ENCODE measurements at regions not wholly inside any gene's neighbourhood (a gene's known extent, or its start where the extent isn't known, plus 50 kb on each side); places are given as distances from the start of the nearest gene placed in this dataset.
"Not testable (repeated sequence)": the region's sequence is repeated elsewhere in the genome, so short reads cannot be mapped to it uniquely, and the experiment has no call there.

DNA sequence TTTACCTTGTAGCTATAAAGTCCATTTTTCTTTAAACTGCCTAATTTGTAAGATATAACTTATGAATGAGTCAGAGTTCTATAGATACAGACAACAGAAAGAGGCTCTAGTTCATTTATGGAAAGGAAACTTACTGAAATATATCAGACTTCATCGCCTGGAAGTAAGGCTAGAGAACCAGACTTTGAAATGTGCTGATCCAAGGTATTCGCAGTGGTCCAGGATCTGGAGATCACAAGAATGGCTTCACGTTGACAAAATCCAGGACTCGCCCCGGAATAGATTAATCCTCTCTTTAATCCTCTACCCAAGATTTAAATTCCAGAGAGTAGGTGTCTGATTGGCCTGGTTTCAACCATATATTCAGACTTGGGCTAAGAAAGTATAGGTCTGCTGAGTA is 69.1 kb upstream of the LOC128125822 start:
- no peak for DNase-seq (ENCODE audit: low spot score)
- Mint-ChIP-seq H3K4me1 (ENCODE audit: low read depth) (peaks cover 7% of the 10 kb centered on the region), H3K36me3 (ENCODE audit: low read depth) (no peaks in the 10 kb centered on the region), H3K27ac (no peak overlapping the region), H3K4me3 (no peak overlapping the region), H3K9me3 (no peaks in the 10 kb centered on the region), H3K27me3 (ENCODE audit: insufficient read depth) (peaks cover 8% of the 10 kb centered on the region)
- intact Hi-C loops (cut with micrococcal nuclease) = no loop called here

DNA sequence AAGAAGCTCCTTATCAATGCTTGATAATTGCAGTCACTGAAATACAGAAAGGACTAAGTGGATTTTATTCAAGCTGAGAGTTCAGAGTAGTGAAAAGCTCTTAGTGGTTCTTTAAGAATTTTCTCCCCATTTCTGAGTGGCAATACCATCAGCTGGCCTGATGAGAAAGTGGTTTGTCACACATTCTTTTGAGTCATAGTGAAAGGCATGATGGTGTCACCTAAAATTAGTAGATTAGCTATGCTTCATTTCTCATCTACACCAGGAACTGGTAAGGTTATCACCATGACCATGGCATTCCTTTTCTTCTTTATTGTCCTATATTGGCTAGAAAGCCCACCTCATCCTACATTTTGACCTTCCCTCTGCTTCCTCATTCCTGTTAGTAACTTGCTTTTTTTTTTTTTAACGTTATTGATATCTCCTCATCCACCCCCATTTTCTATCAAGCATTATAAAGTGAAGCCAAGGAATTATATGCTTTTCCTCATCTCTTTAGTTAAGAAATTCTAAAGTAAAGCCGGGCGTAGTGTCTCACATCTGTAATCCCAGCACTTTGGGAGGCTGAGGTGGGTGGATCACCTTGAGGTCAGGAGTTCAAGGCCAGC is 67.4 kb upstream of the LOC128125822 start:
- DNase-seq (ENCODE audit: low spot score) = no peak
- peaks cover 2% of the 10 kb centered on the region for H3K27me3 Mint-ChIP-seq (ENCODE audit: insufficient read depth)
- no peaks in the 10 kb centered on the region for H3K9me3 Mint-ChIP-seq
- H3K27ac Mint-ChIP-seq = peak overlapping the region; percentile 19
- intact Hi-C loops (cut with micrococcal nuclease) = loop anchor here (1.0 kb wide), 1 partner anchor 69 kb away; no protein-coding TSS in a partner anchor
- peaks cover 7% of the 10 kb centered on the region for H3K4me1 Mint-ChIP-seq (ENCODE audit: low read depth)
- no peaks in the 10 kb centered on the region for H3K36me3 Mint-ChIP-seq (ENCODE audit: low read depth)
- H3K4me3 Mint-ChIP-seq = no peak overlapping the region

DNA sequence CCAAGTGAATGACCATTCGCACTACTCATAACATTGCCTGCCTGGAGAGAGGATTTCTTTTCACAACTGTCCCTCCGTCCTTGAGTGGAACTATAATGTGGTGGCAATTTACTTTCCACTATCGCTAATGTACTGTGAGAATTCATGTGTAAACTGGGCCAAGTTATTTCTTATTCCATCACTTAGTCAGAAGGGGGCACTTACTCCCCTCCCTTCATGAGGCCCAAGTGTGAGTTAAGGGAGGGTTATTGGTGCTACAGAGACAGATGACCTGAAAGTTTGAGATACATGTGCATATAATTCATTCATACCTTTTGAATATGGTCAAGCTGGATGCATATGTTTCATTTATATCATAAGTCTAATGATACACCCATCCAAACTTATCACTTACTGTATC is 65.2 kb upstream of the LOC128125822 start:
- intact Hi-C loops (cut with micrococcal nuclease) = no loop called here
- no peaks in the 10 kb centered on the region for H3K27me3 Mint-ChIP-seq (ENCODE audit: insufficient read depth)
- H3K4me1 Mint-ChIP-seq (ENCODE audit: low read depth) = peaks cover 7% of the 10 kb centered on the region
- no peak overlapping the region for H3K27ac Mint-ChIP-seq
- H3K4me3 Mint-ChIP-seq = no peak overlapping the region
- H3K9me3 Mint-ChIP-seq = no peaks in the 10 kb centered on the region
- DNase-seq (ENCODE audit: low spot score) = no peak
- no peaks in the 10 kb centered on the region for H3K36me3 Mint-ChIP-seq (ENCODE audit: low read depth)

DNA sequence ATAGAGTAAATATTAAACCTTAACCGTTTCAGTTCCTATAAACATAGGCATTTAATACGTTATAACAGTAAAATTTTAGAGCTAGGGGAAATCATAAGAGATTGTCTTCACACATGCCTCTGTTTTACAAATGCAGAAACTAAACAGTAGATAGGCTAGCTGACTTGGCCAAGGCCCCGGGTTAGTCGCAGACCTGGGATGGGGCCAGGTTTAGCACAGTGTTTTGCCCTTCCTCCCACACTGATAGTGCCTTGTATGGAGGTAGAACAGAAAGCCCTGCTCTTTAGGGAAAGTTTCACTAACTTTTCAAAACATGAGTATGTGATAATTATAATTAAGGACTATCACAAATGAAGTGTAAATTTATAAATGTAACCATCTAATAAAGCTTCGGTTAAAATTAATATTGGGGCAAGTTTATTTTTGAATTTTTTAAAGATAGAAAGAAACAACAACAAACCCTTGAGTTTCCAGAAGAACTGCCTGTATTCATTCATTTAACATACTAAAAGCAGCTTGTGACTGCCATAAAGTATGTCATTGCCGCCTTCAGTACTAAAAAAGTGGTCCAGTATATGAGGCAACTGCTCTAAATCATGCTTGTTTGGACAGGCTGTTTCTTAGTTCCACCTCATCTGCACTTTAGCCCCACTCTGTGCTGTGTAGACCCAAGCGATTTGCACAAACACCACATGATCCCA is 62.5 kb upstream of the LOC128125822 start:
- Mint-ChIP-seq H3K4me3 (no peak overlapping the region), H3K9me3 (no peaks in the 10 kb centered on the region), H3K27ac (no peak overlapping the region), H3K36me3 (ENCODE audit: low read depth) (no peaks in the 10 kb centered on the region), H3K4me1 (ENCODE audit: low read depth) (peaks cover 5% of the 10 kb centered on the region), H3K27me3 (ENCODE audit: insufficient read depth) (peaks cover 9% of the 10 kb centered on the region)
- DNase-seq (ENCODE audit: low spot score) = no peak
- intact Hi-C loops (cut with micrococcal nuclease) = no loop called here

DNA sequence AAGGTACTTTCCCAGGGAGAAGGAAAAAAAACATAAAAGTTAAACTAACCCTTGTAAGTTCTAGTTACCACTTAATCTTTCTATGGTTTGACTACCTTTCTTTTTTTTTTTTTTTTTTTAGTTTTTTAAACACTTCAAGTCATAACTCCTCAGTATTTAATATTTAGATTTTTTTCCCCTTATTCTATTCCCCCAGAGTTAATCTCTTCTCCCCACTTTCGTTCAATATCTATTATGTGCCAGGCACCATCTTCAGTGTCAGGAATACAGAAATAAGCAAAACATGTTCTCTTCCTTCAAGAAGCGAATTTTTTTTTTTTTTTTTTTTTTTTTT is 62.0 kb upstream of the LOC128125822 start:
- no peak for DNase-seq (ENCODE audit: low spot score)
- Mint-ChIP-seq H3K27ac (no peak overlapping the region), H3K4me1 (ENCODE audit: low read depth) (no peaks in the 10 kb centered on the region), H3K36me3 (ENCODE audit: low read depth) (no peaks in the 10 kb centered on the region), H3K27me3 (ENCODE audit: insufficient read depth) (peaks cover 11% of the 10 kb centered on the region), H3K9me3 (no peaks in the 10 kb centered on the region), H3K4me3 (no peak overlapping the region)
- intact Hi-C loops (cut with micrococcal nuclease) = no loop called here

DNA sequence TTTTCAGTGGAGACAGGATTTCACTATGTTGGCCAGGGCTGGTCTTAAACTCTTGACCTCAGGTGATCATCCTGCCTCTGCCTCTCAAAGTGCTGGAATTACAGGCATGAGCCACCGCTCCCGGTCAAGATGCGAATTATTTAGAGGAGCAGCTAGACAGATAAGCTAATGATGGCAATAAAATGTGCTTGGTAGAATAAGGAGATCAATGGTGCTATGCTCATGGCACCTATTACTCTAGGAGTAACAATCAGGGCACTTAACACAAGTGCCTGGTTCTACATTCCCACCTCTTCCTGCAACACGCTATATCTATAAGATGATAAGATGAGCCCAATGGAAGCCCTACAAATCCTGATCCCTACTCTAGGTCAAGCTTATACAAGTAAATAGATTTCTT is 61.4 kb upstream of the LOC128125822 start:
- H3K9me3 Mint-ChIP-seq = no peaks in the 10 kb centered on the region
- no peak overlapping the region for H3K27ac Mint-ChIP-seq
- peaks cover 11% of the 10 kb centered on the region for H3K27me3 Mint-ChIP-seq (ENCODE audit: insufficient read depth)
- H3K36me3 Mint-ChIP-seq (ENCODE audit: low read depth) = no peaks in the 10 kb centered on the region
- no peaks in the 10 kb centered on the region for H3K4me1 Mint-ChIP-seq (ENCODE audit: low read depth)
- H3K4me3 Mint-ChIP-seq = no peak overlapping the region
- DNase-seq (ENCODE audit: low spot score) = no peak
- intact Hi-C loops (cut with micrococcal nuclease) = no loop called here

DNA sequence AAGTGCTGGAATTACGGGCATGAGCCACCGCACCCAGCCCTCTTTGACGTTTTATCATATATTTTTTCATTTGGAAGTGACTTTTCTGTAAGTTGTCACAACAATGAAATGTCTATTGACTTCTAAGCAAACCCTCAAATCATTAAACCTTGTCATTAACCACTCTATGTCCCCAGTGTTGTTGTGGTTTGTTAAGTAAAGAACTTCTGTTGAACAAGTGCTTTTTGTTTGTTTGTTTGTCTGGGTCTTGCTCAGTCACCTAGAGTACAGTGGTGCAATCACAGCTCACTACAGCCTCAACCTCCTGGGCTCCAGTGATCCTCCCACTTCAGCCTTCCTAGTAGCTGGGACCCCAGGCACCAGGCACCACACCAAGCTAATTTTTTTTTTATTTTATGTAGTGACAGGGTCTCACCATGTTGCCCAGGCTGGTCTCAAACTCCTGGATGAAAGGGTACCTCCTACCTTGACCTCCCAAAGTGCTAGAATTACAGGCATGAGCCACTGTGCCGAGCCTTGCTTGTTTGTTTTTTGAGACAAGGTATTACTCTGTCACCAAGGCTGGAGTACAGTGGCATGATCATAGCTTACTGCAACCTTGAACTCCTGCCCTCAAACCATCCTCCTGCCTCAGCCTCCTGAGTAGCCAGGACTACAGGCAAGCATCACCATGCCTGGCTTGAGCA is 57.6 kb upstream of the LOC128125822 start:
- DNase-seq (ENCODE audit: low spot score) = no peak
- no peaks in the 10 kb centered on the region for H3K36me3 Mint-ChIP-seq (ENCODE audit: low read depth)
- H3K27ac Mint-ChIP-seq = no peak overlapping the region
- H3K4me1 Mint-ChIP-seq (ENCODE audit: low read depth) = no peaks in the 10 kb centered on the region
- intact Hi-C loops (cut with micrococcal nuclease) = no loop called here
- H3K4me3 Mint-ChIP-seq = no peak overlapping the region
- peaks cover 11% of the 10 kb centered on the region for H3K27me3 Mint-ChIP-seq (ENCODE audit: insufficient read depth)
- H3K9me3 Mint-ChIP-seq = no peaks in the 10 kb centered on the region

DNA sequence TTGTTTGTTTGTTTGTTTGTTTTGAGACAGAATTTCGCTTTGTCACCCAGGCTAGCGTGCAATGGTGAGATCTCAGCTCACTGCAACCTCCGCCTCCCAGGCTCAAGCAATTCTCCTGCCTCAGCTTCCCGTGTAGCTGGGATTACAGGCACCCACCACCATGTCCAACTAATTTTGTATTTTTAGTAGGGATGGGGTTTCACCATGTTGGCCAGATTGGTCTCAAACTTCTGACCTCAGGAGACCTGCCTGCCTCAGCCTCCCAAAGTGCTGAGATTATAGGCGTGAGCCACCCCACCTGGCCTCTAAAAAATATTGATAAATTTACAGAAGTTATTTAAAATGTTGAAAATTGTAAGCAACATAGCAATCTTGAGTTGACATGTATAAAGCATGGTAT is 57.1 kb upstream of the LOC128125822 start:
- H3K36me3 Mint-ChIP-seq (ENCODE audit: low read depth); DNase-seq (ENCODE audit: low spot score); H3K27ac Mint-ChIP-seq; H3K9me3 Mint-ChIP-seq; H3K4me3 Mint-ChIP-seq; H3K4me1 Mint-ChIP-seq (ENCODE audit: low read depth); intact Hi-C loops (cut with micrococcal nuclease): not testable (repeated sequence)
- peaks cover 11% of the 10 kb centered on the region for H3K27me3 Mint-ChIP-seq (ENCODE audit: insufficient read depth)

DNA sequence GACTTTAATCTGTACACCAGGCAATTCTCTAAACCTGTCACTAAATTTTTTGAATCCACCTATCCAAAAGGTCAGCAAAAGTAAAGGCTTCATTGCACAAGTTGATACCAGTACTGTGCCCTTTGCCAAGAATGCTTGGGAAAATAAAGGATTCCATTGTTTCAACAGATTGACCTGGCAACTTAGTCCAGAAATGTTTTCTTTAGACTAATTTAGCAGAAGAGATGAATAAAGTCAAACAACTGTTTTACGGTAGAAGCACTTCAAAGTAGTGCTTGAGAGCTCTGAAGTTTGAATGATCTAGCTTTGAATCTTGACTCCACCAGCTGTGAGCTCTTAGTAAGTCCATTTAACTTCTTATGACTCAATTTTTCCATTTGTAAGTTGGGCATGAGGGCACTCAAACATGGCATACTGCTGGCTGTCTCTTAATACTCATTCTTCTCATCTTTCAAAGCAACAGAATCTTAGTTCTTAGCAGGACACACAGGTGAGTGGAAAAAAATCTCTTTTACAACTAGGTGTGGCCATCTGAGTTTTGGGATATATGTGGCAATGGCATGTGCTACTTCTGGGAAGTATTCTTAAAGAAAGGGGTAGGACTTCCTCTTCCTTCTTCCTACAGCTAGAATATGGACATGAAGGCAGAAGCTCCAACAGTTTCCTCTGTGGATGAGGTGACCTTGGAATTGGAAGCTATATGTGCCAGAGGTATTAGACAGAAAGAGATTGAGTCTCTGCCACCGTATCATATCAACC is 55.9 kb upstream of the LOC128125822 start:
- intact Hi-C loops (cut with micrococcal nuclease) = no loop called here
- H3K27me3 Mint-ChIP-seq (ENCODE audit: insufficient read depth) = peaks cover 11% of the 10 kb centered on the region
- H3K36me3 Mint-ChIP-seq (ENCODE audit: low read depth) = no peaks in the 10 kb centered on the region
- H3K4me1 Mint-ChIP-seq (ENCODE audit: low read depth) = no peaks in the 10 kb centered on the region
- no peak overlapping the region for H3K4me3 Mint-ChIP-seq
- no peak for DNase-seq (ENCODE audit: low spot score)
- H3K27ac Mint-ChIP-seq = no peak overlapping the region
- H3K9me3 Mint-ChIP-seq = no peaks in the 10 kb centered on the region

DNA sequence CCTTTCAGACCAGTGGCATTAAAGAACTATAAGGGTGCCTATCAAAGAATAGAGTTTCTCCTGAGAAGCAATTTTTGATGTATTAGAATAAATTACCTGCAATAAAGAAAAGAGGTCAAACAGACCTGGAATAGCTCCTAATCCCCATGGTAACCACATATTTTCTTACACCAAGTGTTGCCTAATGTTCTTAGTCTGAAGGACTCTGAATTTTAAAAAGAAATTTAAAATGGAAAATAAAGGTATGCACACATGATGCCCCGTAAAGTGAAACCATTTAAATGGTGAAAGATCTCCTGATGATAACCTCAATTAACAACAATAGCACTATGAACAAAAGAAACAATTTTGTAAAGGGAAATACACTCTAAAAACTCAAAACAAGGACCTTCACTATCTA is 55.1 kb upstream of the LOC128125822 start:
- Mint-ChIP-seq H3K9me3 (no peaks in the 10 kb centered on the region), H3K36me3 (ENCODE audit: low read depth) (no peaks in the 10 kb centered on the region)
- intact Hi-C loops (cut with micrococcal nuclease) = no loop called here

DNA sequence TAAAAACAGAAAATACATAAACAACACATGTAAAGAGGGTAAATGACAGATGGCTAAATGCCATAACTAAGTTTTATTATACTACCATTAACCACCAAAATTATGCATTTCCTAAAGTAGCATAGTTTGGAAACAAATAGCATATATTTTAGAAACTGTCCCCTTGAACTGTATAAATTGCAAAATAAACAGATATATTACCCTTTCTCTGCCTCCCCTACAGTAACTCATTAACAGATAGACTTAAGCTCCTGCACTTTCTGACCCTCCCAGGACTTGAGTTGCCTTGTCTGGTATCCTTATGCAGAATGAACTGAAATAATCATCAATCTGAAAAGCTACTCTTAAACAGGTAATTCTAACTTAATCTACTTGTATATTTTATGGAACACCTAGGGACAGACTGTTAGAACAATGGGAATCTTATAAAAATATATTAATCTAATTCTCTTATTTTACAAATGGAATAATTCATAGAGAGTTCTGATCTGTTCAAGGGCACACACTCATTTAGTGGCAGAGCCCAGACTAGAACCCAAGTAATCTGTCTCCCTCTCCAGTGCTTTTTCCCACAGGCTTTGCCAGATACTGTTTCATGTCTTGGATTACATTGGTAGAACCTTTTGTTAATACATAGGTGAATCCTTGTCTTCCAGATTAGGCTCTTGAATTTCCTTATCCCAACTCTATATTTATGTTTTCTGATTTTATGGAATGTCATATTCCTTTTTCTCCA is 50.6 kb upstream of the LOC128125822 start:
- H3K4me1 Mint-ChIP-seq (ENCODE audit: low read depth) = peaks cover 9% of the 10 kb centered on the region
- H3K9me3 Mint-ChIP-seq = no peaks in the 10 kb centered on the region
- no peak for DNase-seq (ENCODE audit: low spot score)
- no peak overlapping the region for H3K4me3 Mint-ChIP-seq
- H3K36me3 Mint-ChIP-seq (ENCODE audit: low read depth) = no peaks in the 10 kb centered on the region
- no peak overlapping the region for H3K27ac Mint-ChIP-seq
- H3K27me3 Mint-ChIP-seq (ENCODE audit: insufficient read depth) = no peaks in the 10 kb centered on the region
- intact Hi-C loops (cut with micrococcal nuclease) = no loop called here

More for the DNA sequence above, 55.1 kb upstream of the LOC128125822 start:
- DNase-seq (ENCODE audit: low spot score) = no peak
- H3K4me3 Mint-ChIP-seq = no peak overlapping the region
- H3K4me1 Mint-ChIP-seq (ENCODE audit: low read depth) = no peaks in the 10 kb centered on the region
- H3K27ac Mint-ChIP-seq = no peak overlapping the region
- peaks cover 10% of the 10 kb centered on the region for H3K27me3 Mint-ChIP-seq (ENCODE audit: insufficient read depth)
